ENCODE measurements at regions not wholly inside any gene's neighbourhood (a gene's known extent, or its start where the extent isn't known, plus 50 kb on each side); places are given as distances from the start of the nearest gene placed in this dataset.

GRCh38 chr6:163717106-163717764, 302.7 kb downstream of the QKI start:
- TF ChIP-seq ZSCAN22 (CRISPR knock-in tag; IDR thresholded peaks at IDR 0.05) (no peak), SP4 (CRISPR knock-in tag; IDR thresholded peaks at IDR 0.05) (no peak), POLR2A (IDR thresholded peaks at IDR 0.05; ENCODE audit: insufficient read depth in 1 of 2, low read depth in 2 of 2, low read length in 2 of 2) (no peak), ZNF142 (CRISPR knock-in tag; IDR thresholded peaks at IDR 0.05) (no peak), ZNF577 (CRISPR knock-in tag; IDR thresholded peaks at IDR 0.05; ENCODE audit: borderline replicate concordance, low read depth) (no peak)

Measured in HepG2 (cell line).